ENCODE measurements at regions not wholly inside any gene's neighbourhood (a gene's known extent, or its start where the extent isn't known, plus 50 kb on each side); places are given as distances from the start of the nearest gene placed in this dataset.

DNA sequence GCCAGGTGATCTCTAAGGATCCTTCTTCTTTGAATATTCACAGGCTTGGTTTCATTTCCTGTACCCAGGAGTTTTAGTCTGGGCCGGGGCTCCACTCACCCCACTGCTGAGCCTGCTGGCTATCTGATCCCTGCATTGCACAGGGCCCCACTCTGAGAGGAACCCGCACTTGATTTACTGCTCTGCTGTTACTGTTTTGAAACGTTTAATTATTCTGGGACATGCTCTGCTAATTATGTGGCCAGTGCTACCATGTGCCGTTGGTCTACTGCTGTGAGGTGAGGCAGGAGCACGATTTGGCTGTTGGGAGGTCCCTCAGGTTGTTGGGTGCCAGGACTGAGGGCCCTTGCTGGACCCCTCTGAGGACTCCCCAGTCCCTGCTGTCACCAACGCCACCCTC lies 108.7 kb upstream of the SIRPA start:
- DNase-seq = no peak

DNA sequence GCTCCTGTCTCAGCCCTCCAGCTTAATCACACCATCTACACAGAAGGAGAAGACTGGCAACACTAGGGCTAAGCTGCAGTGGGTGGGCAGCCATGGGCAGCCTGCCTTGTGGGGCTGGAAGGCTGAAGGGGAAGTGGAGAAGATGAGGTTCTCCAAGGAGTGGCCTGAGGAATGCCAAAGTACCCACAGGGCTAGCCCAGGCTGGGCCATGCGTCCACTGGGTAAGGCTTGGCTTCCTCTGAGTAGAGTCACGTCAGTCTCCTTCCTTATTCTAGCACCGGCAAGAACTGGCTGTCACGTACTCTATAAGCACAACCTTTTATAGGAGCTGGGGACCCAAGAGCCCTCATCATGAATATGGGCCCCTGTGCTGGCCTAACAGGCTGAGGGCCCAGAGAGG lies 110.6 kb upstream of the SIRPA start:
- DNase-seq = no peak

DNA sequence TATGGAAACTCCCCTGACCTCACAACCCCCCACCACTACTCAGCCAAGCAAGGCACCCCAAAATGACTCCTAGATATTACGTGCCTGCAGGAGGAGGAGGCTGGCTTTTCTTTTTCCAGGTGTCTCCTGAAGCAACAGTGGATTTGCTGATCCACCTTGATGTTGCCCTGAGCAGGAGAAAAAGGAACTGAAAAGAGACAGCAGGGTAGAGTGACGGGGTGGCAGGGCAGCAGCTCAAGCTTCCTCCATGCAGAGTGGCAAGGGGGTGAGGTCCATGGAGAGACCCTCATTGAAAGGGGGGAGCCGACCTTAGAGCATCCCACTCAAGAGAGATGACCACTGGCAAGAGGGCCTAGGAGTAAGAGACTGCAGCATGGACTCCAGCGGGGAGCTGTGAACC lies 112.0 kb upstream of the SIRPA start:
- DNase-seq = no peak

DNA sequence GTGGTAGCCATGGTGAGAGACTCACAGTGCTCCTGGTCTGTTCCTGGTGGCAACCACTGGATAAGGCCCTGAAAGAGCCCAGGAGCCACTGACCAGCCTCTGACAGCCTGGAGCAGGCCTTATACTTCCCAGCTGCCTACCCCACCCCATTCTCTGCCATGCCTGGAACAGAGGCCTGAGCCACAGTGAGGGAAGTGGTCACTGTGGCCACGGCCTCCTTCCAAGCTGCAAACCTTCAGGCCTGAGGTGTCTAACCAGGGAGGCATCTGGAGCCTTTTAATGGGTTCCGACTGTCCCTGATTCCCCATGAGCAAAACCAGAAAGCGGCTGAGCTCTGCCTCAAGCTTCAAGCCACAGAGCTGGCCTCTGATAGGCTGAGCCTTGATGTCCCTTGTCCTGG lies 113.0 kb upstream of the SIRPA start:
- DNase-seq = no peak

DNA sequence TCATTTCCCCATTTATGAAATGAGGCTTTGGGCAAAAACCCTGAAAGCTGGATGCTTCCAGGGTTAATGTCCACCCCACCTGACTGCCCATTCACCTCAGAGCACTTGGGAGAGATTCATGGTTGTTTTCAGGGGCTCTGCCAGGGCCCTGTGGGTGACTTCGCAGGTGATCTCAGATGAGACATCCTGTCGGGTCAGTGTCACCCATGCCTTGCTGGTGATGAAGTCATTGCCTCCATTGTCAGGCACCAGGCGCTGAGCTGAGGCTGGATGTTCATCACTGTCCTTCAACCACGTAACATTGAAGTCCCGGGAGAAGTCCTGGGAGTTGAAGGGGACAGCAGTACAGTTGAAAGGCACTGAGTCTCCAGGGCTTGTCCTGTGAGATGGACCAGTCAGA lies 115.6 kb upstream of the SIRPA start:
- DNase-seq = no peak

DNA sequence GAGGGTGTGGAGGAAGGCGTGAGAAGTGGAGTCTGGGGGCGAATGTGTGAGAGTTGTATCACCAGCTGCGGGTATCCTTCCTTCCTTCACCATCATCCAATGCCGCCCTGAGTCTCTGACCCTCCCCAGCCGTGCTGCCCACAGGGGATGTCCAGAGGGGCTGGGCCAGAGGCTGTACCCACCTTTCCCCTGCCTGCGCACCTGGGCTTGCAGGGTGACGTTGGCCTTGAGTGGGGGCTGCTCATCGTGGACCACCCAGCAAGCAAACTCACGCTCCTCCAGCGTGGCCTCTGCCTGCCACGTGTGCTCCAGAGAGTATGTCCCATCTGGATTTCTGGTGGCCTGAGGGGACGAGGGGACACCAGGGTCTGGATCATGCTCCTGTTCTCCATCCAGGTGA lies 116.9 kb upstream of the SIRPA start:
- no peak for DNase-seq

DNA sequence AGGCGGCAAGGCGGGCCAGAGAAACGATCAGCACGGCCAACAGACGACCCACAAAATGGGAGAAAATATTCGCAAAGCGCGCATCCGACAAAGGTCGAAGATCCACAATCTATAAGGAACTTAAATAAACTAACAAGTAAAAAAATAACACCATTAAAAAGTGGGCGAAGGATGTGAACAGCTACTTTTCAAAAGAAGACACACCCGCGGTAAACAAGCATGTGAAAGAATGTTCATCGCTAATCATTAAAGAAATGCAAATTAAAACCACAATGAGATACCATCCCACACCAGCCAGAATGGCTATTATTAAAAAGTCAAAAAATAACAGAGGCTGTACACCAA lies 117.8 kb upstream of the SIRPA start:
- no peak for DNase-seq

DNA sequence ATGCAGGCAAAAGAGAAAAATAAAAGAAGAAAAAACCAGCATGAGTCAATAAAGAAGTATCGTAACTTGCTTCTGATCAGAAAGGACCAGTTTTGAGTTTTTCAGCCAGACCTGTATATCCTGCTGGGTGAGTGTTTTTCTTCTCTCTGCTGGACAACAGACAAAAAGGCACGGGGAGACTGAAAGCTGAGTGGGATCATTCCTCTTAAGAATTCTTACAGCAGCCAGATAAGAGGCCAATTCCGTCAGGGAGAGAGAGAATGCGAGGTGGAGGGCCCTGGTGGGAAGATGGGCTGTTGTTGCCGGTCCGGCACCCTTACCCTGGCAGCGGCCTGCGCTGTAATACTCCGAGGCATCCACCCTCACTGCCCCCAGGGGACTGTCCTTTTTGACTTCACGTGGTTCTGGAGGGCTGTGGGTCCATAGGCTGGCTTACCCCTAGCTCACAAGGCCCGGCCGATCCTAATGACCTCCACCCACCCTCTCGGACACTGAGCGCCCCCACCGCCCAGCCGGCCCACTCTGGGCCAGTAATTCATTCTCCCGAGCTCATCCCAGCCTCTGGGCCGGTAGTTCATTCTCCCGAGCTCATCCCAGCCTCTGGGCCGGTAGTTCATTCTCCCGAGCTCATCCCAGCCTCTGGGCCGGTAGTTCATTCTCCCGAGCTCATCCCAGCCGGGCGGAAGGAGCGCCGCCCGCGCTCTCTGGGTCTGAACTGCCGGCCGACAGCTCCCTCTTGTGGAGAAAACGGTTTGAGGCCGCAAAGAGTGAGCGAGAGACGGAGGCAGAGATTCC lies 118.3 kb upstream of the SIRPA start:
- peak; percentile 46 to 74 (median 69) for DNase-seq

DNA sequence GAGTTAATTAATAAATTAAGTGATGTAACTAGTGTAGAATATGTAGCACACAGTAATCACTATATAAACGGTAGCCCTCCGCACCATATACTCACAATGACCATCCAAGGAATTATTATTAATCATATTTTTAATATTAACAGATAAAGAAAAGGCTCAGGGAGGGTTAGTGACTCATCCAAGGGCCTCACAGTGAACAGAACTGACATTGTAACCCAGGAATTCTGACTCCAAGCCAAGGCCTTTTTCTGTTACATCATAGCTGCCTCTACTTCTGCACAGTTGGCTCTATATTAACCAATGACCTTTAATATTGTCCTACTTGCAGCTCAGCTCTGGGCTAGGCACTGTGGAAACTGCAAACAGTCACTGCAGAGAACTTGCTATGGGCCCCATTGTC lies 117.5 kb upstream of the SIRPG start:
- no peak for DNase-seq

DNA sequence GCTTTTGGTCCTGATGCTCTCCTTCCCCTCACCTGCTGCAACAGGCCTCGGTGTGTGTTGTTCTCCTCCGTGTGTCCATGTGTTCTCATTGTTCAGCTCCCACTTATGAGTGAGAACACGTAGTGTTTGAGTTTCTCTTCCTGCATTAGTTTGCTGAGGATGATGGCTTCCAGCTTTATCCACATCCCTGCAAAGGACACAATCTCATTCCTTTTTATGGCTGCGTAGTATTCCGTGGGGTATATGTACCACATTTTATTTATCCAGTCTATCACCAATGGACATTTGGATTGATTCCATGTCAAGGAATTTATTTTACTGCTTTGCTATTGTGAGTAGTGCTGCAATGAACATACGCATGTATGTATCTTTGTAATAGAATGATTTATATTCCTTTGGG lies 116.9 kb upstream of the SIRPG start:
- DNase-seq = no peak

DNA sequence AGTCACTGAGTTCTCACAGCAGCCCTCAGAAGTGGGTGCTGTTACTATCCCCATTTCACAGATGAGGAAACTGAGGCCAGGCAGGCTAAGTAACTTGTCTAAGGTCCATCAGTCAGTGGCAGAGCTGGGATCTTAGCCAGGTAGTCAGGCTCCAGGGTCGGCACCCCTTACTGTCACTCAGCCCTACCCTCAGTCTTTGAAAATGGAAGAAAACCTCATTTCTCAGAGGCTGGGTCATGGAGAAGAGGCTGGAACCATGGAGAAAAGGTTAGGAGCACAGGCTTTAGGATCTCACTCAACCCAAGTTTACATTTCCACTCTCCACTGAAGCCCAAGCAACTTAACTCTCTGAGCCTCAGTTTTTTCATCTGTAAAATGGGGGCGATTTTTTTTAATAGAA lies 116.2 kb upstream of the SIRPG start:
- no peak for DNase-seq

DNA sequence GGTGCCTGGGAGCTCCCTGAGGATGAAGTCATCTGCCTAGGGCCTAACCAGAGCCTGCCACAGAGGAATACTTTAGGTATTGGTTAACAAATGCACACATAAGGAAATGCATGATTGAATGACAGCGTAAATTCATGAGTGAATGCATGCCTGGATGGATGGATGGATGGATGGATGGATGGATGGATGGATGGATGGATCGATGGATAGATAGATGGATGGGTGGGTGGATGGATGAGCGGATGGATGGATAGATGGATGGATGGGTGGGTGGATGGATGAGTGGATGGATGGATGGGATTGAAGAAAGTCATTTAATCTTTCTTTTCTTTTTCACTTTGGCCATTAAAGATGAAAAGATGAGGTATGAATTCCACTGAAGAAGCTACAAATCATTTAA lies 111.9 kb upstream of the SIRPG start:
- DNase-seq = no peak

DNA sequence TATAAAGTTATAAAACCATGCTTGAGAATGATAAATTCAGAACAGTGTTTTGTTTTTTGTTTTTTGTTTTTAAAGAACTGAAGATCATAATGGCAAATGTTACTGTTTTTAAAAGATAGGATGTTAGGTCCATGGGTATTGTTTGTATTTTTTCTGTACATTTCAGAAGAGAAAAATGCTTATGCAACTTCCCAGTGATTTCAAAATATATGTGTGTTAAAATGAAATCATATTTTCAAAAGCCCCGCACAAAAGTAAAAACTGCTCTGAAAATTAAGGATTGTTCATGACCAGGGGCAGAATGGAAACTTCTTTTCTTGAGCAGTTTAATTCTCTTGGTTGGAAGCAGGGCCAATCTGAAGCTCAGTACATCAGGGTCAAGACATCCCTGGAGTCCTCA lies 109.2 kb upstream of the SIRPG start:
- no peak for DNase-seq

DNA sequence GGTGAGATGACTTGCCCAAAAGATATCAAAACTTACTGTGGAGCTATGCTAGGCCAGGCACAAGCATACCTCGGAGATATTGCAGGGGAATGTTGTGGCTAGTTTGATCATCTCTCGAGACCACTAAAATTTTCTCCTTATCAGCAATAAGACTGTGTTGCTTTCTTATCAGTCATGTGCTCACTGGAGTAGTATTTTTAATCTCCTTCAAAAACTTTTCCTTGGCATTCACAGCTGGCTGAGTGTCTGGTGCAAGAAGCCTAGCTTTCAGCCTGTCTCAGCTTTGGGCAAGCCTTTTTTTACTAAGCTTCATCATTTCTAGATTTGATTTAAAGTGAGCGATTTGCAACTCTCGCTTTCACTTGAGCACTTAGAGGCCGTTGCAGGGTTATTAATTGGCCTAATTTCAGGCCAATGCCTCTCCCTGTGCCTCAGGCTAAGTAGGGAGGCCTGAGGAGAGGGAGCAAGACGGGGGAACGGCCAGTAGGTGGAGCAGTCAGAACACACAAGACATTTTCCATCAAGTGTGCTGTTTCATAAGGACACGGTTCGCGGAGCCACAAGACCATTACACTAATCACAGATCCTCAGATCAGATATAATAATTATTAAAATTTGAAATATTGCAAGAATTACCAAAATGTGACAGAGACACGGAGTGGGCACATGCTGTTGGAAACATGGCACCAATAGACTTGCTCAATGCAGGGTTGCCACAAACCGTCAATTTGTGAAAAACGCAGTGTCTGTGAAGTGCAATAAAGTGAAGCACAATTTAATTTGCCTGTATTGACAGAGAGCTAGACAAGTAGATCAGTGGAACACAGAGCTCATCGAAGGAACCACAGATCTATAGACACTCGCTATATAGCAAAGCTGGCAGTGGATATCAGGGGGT lies 106.8 kb upstream of the SIRPG start:
- peak in 4 of 5 donors; percentile 29 to 55 (median 36) for DNase-seq

DNA sequence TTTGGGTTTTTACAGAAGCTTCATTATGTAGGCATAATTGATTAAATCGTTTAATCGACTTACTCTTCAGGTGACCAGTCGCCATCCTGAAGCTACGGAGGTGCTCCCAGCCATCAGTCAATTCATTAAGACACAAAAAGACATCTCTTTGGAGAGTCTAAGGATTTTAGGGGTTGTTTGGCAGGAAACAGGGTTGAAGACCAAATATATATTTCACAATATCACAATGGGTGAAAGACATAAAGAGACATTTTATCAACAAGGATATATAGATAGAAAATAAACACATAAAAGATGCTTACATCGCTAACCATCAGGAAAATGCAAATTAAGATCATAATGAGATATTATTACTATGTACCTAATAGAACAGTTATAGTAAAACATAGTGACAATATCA lies 104.0 kb upstream of the SIRPG start:
- no peak for DNase-seq

DNA sequence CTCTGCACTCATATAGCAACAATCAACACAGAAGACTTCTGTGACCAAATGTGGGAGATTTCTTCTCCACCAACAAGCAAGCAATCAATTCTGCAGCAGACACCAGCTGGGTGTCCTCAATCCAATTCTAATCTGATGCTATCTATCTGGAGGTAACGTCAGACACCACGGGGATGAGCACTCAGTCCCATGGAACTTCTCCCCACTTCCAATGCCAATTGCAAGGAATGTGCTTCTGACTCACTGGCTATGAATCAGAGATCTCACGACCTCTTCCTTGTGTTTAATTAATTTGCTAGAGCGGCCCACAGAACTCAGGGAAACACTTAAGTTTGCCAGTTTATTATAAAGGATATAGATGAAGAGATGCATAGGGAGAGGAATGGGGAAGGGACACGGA lies 103.5 kb upstream of the SIRPG start:
- DNase-seq = no peak

DNA sequence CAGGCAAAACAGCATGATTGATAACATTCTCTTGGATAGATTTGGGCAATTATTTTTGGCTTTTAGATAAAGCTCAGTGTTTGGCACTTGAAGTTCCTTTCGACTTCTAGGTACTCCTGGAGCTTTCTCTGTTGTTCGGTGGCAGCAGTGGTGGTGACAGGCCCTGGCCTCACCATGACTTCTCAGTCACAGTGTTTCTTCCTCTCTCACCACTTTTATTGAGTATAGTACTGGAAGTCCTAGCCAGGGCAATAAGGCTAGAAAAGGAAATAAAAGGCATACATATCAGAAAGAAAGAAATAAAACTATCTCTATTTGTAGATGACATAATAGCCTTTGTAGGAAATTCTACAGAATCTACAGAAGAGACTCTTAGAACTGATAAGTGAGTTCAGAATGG lies 101.2 kb upstream of the SIRPG start:
- DNase-seq = no peak

DNA sequence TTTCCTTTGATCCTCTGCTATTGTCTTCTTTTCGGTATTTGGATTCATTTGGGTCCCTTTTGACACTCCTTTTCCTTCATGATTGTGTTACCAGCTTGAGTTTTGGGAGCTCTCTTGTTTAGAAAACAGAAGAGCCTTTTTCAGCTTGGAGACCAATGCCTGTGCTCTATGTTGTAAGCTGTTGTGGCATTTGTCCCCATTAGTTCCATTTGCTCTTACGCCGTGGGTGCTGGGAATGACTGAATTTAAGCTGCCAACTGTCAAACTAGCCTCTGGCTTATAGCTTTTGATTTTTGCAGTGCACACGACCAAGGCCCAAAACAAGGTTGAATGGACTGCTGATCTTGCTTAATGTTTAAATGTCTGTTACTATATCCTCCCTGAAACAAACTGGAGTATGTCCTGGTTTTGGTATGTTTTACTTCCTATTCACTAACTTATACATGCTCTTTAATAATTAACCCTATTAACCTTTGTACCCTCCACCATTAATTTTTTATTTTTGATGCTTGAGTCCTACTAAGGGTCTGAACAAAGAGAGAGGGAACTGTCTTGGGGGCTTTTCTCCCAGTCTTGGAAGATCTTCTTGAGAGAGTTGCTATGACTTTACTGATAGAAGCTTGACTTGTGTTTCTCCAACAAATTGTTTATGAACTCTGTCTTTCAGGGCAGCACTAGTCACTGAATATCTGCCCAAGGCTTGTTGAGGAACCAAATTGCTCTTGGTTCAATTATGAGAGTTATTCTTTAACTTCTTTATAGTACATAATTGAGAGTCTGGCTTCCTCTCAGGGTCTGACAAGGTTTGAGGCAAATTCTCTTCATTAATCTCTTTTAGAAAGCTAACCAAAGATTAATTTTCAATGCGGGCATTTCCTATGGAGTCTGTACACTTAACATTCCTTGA lies 100.3 kb upstream of the SIRPG start:
- no peak for DNase-seq

DNA sequence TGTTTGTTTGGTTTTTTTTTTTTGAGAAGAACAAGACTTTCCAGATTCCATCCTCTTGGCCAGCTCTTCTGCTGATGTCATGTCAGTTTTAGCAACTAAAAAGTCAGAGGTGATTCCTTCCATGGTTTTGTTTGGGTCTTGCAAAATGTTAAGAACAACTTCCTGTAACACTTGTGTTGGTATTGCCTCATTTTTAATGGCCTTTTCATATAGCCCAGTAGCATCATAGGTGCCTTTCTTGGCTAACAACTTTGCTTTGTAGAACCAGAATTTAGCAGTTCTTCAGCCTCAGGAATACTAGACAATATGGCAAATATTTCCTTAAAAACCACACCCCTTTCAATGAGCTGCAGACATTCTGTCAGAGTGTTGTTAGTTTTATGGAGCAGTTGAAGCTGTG lies 99.5 kb upstream of the SIRPG start:
- no peak for DNase-seq

DNA sequence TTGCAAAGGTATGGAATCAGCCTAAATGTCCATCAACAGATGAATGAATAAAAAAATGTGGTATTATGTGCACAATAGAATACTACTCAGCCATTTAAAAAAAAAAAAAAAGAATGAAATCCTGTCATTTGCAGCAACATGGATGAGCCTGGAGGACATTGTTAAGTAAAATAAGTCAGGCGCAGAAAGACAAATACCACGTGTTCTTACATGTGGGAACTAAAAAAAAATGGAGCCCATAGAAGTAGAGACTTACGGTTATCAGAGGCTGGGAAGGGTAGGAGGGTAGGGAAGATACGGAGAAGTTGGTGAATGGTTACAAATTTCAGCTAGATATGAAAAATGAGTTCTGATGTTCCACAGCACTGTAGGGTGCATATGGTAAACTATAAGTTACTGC lies 97.2 kb upstream of the SIRPG start:
- no peak for DNase-seq

DNA sequence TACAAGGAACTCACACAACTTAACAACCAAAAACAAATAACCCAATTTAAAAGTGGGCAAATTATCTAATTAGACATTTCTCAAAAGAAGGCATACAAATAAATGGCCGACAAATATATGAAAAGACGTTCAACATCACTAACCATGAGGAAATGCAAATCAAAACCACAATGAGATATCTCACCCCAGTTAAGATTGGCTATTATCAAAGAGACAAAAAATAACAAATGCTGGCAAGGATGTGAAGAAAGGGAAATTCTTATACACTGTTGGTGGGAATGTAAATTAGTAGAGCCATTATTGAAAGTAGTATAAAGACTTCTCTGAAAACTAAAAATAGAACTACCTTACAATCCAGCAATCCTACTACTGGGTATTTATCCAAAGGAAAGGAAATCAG lies 96.7 kb upstream of the SIRPG start:
- DNase-seq = no peak

DNA sequence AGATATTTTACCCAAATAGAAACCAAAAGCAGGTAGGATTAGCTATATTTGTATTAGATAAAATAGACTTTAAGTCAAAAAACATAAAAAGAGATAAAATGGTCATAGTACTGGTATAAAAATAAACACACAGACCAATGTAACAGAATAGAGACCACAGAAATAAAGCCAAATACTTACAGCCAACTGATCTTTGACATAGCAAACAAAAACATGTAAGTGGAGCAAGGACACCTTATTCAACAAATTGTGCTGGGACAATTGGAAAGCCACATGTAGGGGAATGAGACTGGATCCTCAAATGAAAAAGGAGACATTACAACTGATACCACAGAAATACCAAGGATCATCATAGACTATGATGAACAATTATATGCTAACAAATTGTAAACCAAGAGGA lies 94.5 kb upstream of the SIRPG start:
- no peak for DNase-seq

DNA sequence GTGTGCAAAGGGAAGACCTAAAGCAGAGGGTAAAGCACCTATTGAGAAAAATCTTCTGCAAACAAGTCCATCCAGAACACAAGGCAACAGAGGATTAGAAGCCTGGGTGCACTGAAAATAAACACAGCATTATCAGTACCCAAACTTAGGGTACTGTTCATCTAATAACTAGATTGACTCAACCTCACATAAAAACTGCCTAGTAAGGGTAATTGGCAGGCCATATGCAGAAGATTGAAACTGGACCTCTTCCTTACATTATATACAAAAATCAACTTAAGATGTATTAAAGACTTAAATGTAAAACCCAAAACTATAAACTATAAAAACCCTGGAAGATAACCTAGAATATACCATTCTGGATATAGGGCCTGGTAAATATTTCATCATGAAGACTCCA lies 91.2 kb upstream of the SIRPG start:
- no peak for DNase-seq
